HG03354 (cell line): ENCODE measurements at regions not wholly inside any gene's neighbourhood (a gene's known extent, or its start where the extent isn't known, plus 50 kb on each side); places are given as distances from the start of the nearest gene placed in this dataset.
"Not testable (repeated sequence)": the region's sequence is repeated elsewhere in the genome, so short reads cannot be mapped to it uniquely, and the experiment has no call there.

ENCODE experiments used
- ATAC-seq: cut with Tn5 transposase; IDR thresholded peaks from one replicate; pipeline ENCODE4 v1.9.1; 2021; ENCODE audit warnings: mild to moderate bottlenecking; ENCODE audit not compliant: unreplicated experiment, poor library complexity, severe bottlenecking

DNA sequence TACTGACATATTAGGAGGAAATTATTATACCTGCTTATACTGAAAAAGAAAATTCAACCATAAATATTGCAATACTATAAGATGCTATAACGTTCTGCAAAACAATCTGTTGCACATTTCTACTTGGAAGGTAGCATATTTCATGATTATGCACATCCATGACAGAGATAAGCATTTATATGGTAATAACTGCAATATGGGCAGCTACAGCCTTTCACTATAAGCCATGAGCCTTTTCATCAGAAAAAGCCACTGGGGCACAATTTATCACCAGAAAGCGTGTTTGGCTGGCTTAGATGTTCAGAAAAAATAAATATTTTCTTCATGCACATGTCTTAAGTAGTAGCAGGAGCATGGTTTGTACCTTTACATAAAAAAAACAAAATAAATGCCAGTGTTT is 340.7 kb downstream of the GALC start:
- no peak for ATAC-seq

DNA sequence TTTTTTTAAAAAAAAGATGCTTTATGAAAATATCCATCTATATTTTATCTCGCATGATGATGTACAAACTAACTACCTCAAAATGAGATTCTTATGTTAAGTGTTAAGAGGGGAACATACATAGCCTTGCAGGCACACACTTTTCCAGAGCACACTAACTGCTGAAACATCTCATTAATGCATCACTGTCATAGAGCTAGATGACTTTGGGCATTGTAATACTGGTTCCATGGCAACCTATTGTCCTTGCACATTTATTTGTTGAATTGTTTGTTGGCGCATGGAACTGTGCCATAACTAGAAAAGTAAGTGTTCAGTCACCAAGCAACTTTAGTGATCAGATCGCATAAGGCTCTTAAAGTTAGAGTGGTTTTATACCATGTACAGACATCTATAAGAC is 348.3 kb downstream of the GALC start:
- no peak for ATAC-seq

DNA sequence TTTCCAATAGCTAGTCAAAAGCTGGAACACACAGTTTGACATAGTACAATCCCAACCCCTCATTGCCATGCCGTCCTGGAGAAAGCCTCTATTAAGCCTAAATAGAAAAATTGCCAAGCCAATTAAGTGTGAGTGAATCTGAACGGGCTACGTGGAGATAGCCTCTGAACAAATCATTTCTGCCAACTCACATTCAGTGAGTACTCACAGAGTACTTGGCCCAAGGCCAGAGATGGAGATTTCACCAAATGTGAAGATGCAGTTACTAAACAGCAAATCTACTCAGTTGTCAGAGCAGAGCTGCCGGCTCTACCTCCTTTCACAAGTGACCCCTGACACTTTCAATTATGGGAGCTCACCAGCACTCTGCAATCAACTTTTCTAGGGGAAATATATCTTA is 350.0 kb downstream of the GALC start:
- no peak for ATAC-seq

DNA sequence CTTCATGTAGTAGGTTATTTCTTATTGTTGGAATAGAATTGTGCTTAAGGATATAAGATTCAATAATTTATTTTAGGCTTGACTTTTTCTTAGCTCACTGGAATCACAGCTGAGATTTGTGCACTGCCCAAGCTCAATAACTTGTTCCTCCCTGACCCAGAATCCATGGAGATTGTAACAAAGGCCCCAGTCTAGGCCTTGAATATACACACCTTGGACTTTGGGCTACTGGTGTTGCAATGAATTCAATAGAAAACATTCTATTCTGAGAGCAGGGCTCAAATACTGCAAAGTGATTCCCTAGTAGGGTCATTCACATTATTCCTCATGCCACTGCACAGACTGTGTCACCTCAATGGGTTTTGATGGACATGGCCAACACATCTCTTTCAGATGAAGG is 352.4 kb downstream of the GALC start:
- ATAC-seq, result no peak

DNA sequence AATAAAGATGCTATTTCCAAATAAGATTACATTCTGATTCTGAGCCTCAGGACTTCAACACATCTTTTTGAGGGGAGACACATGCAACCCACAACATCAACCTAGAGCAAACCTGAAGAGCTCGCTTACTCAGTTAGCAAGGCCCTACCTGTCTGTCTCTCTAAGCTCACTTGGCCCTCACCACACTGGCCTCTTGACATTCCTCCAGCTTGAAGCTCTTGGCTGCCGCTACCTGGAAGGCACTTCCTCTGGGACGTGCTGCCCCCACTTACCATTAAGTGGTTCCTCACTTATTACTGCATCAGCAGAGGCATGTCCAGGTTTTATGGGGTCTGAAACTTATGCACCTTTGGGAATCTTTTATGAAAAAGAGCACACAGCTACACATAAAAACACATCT is 354.8 kb downstream of the GALC start:
- no peak for ATAC-seq

DNA sequence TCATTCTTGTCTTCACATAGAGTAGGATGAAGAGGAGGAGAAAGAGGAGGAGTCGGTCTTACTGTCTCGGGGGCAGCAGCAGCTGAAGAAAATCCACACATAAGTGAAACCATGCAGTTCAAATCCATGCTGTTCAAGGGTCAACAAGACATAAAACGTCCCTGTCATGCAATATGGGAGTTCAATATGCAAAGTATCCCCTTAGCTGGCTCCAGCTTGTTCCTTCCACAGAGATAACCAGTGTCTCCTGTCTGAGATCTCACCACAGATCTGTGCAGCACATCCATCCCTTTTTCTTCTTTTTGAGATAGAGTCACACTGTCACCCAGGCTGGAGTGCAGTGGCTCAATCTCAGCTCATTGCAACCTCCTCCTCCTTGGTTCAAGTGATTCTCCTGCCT is 357.5 kb downstream of the GALC start:
- no peak for ATAC-seq

DNA sequence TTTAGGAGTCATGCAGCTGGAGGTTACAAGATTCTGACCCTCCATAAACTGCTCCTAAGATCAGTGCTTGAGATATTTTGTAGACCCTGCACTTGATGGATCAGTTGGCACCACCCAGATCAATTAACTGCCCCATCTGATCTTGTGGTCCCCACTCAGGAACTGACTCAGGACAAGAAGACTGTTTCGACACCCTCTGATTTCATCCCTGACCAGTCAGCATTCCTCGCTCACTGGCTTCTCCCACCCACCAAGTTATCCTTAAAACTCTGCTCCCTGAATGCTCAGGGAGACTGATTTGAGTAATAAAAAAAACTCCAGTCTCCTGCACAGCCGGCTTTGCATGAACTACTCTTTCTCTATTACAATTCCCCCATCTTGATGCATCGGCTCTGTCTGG is 360.2 kb downstream of the GALC start:
- no peak for ATAC-seq

DNA sequence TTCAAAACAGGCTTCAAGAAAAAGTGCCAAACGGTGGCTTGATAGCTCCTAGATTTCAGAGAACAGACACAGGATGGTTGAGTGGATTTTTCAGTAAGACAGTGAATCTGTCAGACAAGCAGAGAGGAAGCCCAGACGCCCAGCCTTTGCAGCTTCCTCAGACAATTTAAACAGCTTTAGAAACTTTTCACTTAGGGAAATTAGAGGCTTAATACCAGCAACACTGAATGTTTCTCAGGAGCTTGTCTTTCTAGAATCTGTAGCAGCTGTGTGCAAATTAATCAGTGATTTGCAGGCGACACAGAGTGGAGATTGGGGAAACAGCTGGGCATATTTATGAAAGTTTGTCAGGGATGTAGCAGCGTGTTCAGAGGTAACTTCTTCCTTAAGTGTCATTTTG is 362.1 kb downstream of the GALC start:
- ATAC-seq, result no peak

DNA sequence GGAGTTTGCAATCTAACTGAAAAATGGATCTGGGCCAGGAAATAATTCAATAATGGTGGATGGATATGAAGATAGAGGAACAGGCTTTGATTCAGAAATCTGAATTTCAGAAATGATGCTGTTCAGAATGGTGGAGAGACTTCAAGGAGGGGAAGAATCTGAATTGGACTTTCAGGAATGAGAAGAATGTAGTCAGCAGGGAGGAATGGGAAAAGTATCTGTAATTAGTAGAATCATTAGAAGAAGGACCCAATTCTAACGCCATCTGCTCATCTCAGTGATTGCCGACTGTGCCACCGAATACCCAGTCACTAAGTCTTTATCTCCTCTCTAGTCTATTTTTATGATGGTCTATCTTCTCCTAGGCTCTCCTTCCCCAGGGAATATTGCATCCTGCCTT is 363.2 kb downstream of the GALC start:
- no peak for ATAC-seq

DNA sequence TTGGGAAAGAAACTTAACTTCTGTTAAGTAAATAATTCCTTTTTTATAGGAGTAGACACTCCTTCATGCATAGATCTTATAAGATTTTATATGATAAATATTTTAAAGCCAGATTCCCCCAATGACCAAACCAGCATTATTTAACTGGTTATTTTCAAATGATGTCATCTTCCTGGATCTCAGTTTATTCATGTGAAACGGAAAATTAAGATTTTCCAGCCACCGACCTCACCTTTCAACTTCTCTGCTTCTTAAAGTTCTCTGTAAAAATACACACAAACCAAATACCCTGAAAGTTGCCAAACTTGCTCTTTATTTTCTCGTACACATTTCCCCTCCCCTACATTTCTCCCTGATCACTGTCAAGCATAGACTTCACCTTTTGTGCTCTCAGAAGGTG is 364.2 kb downstream of the GALC start:
- no peak for ATAC-seq

DNA sequence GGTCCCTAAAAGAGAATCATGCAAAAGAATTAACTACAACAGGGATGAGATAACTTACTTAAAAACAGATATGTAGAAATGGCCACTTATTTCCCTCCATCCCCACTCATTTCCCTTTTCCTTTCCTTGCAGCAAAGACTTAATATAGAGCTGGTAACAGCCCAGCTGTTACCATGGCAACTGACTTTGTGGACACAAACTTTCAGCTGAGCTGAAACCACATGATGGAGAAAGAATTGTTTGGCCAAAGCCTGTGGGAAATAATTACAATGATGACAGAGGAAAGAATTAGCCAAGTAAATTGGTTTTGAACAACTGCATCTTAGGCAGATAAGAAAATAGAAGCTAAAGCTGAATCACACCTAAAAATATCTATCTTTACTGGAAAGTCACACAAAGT is 364.9 kb downstream of the GALC start:
- ATAC-seq, result no peak

DNA sequence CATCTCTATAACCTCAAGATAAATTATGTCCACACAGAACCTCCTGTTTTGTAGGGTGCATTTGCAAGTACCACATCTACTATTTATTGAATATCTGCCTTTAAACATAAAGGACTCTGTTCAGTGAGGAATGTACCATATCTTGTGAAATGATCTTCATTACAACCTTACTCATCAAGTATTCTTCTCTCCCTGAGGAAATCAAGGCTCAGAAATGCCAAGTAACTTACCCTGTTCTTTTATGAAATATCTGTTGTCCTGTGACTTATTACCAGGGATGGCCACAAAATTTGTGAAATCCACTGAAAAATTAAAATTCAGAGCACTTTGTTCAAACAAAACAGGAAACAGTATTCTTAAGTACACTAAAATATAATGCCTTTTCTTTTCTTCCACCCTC is 366.7 kb downstream of the GALC start:
- ATAC-seq, result no peak

DNA sequence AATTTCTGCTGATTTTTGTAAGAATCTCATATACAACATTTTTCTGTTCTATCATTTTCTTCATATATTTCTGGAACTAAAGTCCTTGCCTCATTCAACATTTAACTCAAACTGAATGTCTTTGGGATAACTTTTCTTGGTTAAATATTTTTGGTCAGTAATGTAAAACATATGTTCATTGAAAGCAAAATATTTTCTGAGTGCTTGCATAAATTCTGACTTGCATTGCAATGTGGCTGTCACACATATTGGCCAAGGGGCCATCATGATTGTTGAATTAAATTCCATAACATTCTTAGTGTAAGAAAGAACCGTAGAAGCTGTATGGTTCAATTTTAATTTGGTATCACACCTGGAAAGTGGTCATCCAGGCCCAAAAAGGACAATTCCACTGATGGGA is 369.4 kb downstream of the GALC start:
- ATAC-seq, result no peak

DNA sequence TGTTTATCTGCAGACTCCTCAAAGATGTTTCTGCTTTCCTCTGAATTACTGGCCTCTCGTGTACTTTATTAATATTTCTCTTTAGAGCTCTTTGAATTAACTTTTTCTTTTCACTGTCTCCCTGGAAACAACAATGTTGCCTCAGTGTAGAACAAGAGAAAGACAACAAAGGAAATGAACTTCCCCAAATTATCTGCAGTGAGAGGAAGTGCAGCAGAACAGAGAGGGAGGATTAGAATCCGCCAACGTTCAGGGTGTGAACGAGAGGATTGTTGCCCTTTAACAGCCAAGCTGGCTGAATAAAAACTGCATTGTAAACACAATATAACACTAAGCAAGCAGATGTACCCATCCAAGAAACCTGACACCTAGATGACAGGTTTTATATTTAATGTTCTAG is 375.9 kb downstream of the GALC start:
- ATAC-seq, result no peak

DNA sequence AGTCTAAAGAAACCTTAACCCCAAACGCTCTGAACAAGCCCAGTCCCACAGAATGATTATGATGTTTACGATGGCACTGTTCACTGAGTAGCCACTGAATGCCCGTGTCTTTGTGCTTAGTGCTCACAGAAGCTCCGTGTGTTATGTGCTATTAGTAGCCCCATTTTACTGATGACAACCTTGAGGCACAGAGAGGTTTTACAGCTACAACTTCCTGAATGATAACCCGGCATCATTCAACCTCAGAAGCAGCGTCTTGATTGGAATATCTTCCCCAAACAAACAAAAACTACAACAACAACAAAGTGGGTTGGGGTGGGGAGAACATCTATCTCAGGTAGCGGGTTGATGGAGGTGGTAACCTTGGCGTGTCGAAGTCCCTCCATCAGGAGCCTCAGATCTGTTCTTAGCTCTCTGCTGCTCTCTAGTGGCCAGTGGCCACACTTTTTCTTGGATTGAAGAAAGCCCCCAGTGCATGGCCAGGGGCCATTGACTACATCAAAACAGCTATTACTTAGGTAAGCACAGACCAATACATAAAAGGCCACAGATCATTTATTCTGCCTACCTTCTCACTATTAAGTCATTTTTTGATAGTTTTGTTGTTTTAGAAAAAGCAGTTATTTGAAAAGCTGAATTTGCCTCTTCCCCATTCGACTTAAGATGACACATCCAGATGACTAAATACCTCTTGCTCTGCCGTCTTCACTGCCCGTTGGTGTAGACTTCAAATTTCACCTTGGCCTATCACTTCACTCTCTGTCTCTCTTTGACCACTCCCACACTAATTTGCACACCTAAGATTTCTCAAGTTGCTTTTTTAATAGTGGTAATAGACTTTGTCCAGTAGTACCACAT is 376.9 kb downstream of the GALC start:
- ATAC-seq, result peak; percentile 93

DNA sequence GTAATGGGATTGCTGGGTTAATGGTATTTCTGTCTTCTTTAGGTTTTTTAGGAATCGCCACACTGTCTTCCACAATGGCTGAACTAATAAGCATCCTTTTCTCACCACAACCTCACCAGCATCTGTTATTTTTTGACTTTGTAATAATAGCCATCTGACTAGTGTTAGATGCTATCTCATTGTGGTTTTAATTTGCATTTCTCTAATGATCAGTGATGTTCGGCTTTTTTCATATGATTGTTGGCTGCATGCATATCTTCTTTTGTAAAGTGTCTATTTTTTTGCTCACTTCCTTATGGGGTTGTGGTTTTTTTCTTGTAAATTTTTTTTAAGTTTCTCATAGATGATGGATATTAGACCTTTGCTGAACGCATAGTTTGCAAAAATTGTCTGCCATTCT is 377.9 kb downstream of the GALC start:
- ATAC-seq, result no peak

DNA sequence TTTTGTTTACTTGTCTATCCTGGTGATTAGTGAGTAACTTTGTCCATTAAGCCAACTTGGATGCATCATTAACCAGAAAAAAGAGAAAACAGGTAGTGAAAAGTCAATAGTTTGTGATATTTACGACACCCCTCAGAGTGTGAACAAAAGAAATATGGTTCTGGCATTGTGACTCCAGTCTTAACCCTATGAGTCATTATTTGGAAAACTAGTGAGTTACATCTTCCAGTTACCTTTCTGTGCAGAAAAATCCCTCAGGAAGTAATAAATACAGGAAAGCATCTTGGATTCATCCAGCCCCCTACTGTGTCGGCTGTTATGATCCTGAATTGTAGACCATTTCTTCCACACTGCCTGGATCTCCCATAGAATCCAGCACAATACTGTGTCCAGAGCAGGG is 379.1 kb downstream of the GALC start:
- ATAC-seq, result no peak

DNA sequence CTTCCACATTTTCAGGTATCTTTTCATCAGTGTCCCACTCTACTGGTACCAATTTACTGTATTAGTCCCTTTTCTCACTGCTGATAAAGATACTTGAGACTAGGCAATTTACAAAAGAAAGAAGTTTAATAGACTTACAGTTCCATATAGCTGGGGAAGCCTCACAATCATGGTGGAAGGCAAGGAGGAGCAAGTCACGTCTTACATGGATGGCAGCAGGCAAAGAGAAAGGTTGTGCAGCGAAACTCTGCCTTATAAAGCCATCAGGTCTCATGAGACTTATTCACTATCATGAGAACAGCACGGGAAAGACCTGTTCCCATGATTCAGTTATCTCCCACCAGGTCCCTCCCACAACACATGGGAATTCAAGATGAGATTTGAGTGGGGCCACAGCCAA is 385.9 kb downstream of the GALC start:
- ATAC-seq, result not testable (repeated sequence)

DNA sequence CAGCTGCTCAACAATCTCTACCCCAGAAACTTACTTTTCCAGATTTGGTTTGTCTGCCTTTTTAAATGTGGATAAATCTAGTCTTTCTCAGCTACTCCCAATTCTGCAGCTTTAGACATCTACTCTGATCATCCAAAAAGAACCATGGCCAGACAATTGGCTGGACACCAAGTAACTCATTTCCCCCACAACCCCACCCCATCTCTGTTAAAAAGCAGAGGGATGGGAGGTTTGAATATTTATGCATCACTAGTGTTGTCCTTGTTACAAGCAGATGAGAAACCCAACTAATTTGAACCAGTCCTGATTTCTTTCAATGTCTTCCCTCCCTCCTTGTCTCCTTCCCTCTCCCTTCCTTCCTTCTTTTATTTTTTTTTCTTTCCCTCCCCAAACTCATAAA is 391.9 kb downstream of the GALC start:
- no peak for ATAC-seq

DNA sequence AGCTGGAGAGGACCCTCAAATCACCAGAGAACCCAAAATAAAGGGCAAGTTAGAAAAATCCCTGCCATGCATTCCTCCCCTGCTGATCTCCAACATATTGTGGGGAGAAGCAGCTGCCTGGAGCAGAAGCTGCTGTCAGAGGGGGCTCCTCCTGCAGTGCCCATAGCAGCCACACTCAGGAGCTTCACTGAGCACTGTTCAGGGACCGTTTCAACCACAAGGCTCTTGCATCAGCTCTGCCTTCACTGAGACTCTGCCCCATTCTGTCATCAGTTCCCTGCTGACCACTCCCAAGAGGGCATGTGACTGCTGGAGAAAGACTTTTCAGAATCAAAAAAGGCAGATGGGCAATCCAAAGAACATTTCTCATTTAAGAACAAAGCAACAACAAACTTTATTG is 392.7 kb downstream of the GALC start:
- no peak for ATAC-seq

DNA sequence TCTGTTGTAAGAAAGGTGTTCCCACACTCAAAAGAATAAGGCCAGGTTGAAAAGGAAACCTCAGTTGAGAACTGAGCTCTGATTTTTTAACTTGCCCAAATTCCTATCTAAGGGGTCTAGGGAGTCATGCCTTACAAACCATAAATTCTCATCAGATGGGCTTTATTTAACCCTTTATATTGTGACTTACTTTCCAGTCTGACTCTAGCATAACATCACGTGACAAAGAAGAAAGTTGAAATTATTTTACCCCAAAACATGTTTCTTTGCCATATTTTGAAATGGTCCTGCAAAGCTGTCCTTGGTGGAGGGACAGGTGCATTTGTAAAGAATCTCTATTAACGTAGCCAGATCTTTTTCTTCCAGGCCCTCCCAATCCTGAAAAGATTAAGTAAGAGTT is 411.7 kb downstream of the GALC start:
- ATAC-seq, result no peak

DNA sequence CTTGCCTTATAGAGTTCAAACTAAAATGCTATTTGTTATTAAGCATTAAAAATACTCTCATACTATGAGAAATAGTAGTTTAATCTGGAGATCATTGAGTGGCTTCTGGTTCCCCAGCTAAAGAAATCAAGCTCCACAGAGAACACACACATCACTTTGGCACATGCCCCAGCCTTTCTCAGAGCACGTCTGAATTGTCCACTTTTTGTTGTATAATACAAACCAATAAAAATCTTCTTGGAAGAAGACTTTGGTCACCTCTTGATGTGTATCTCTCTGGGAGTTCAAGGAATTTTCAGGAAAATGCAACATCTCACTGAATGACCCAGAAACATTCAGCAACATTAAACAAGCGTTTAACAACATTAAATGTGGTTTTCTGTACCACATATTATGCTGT is 413.9 kb downstream of the GALC start:
- ATAC-seq, result no peak
